ENCODE measurements at regions not wholly inside any gene's neighbourhood (a gene's known extent, or its start where the extent isn't known, plus 50 kb on each side); places are given as distances from the start of the nearest gene placed in this dataset.
A peak's percentile ranks its signal among the peaks of the same experiment; 100 is the strongest.
"Not testable (repeated sequence)": the region's sequence is repeated elsewhere in the genome, so short reads cannot be mapped to it uniquely, and the experiment has no call there.

DNA sequence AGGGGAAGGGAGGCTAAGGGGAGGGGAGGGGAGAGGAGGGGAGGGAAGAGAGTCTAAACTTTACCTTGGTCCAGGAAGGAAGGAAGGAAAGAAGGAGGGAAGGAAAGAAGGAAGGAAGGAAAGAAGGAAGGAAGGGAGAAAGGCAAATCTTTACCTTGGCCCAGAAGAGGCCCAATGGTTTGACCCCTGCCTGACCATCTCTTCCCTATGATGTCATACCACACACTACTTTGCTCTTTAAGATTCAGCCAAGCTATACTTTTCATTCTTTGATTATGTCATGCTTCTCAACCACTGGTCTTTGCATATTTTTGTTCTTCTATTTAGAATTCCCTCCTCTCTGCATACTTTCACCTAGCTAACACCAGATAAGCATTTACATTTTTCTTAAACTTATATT lies 1077.5 kb downstream of the PCDH9 start:
- Histone ChIP-seq H3K27me3 (no peaks in the 10 kb centered on the region), H3K9me3 (no peaks in the 10 kb centered on the region), H3K36me3 (no peaks in the 10 kb centered on the region), H3K27ac (no peak overlapping the region), H3K4me3 (no peak overlapping the region), H3K4me1 (no peaks in the 10 kb centered on the region)
- intact Hi-C loops (cut with DNase I): no loop called here
- DNase-seq: no peak
- TF ChIP-seq, protein P1, sequence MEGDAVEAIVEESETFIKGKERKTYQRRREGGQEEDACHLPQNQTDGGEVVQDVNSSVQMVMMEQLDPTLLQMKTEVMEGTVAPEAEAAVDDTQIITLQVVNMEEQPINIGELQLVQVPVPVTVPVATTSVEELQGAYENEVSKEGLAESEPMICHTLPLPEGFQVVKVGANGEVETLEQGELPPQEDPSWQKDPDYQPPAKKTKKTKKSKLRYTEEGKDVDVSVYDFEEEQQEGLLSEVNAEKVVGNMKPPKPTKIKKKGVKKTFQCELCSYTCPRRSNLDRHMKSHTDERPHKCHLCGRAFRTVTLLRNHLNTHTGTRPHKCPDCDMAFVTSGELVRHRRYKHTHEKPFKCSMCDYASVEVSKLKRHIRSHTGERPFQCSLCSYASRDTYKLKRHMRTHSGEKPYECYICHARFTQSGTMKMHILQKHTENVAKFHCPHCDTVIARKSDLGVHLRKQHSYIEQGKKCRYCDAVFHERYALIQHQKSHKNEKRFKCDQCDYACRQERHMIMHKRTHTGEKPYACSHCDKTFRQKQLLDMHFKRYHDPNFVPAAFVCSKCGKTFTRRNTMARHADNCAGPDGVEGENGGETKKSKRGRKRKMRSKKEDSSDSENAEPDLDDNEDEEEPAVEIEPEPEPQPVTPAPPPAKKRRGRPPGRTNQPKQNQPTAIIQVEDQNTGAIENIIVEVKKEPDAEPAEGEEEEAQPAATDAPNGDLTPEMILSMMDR (IDR thresholded peaks at IDR 0.05): no peak
- no peak for FAIRE-seq
- ATAC-seq: no peak

DNA sequence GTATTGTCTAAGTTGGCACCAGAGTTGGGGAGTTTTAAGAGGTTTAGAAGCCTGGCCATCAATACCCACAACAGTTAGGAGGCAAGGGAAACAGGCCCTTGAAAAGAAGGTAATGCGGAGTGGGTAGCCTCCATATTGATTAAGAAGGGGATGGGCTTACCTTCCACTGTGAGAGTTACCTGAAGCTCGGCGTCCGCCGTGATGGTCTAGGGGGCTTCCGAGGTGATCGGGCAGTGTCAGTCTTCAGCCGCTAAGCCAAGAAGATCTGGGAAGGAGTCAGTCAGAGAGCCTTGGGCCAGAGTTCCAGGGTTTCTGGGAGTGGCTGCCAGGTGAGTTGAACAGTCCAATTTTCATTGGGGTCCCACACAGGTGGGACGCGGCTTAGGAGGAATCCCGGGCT lies 1085.8 kb downstream of the PCDH9 start:
- not testable (repeated sequence) for H3K27ac ChIP-seq

DNA sequence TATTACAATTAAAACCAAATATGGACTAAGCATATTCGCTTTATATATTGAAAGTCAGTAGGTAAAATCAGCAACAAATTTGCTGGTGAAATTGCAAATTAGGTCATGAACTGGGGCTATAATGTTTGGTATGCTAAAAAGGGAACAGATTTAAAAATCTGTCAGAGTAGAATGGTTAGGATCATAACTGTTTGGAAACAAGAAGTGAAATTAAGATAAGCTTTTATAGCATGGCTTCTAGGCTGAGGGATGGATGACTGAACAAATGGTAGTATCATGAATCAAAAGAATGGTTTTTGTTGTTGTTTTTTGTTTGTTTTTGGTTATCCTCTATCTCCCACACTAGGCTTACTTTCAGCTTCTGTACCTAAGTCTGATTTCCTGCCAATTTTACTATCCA lies 1090.4 kb downstream of the PCDH9 start:
- DNase-seq (no peak), ATAC-seq (no peak), FAIRE-seq (no peak)
- no peaks in the 10 kb centered on the region for H3K36me3 ChIP-seq
- whole genome bisulfite sequencing, 2 donors: 29 to 40% methylated on average over 1 of the region's 1 CpG
- TF ChIP-seq, protein P1 (IDR thresholded peaks at IDR 0.05): no peak
- no peak overlapping the region for H3K4me3 ChIP-seq
- H3K9me3 ChIP-seq: no peaks in the 10 kb centered on the region
- no peaks in the 10 kb centered on the region for H3K27me3 ChIP-seq
- intact Hi-C loops (cut with DNase I): no loop called here
- H3K4me1 ChIP-seq: peaks cover 0 to 7% (median 0%) of the 10 kb centered on the region in 3 donors
- H3K27ac ChIP-seq: no peak overlapping the region

More for the DNA sequence above, 1085.8 kb downstream of the PCDH9 start:
- FAIRE-seq; ATAC-seq; H3K9me3 ChIP-seq; H3K27me3 ChIP-seq; intact Hi-C loops (cut with DNase I); H3K36me3 ChIP-seq; H3K4me3 ChIP-seq; DNase-seq; H3K4me1 ChIP-seq: not testable (repeated sequence)
- 90 to 96% methylated on average over 7 to 11 of the region's 11 CpGs for WGBS, 2 donors

DNA sequence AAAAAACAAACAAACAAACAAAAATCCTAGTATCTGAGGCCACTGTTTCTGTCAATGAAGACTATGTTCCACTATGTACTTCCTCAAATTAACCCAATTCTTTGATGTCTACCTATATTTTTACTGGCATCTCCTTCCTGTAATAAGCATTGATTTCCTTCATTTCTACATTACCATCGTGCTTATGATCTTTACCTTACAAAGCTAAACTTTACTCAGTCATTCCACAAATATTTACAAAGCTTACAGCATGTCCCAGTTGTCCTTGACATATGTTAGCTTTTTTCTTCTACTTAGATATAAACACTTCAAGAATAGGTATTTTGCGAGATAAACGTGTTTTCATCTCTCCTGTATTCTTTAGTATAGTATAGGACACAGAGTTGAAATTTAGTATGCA lies 1090.9 kb downstream of the PCDH9 start:
- FAIRE-seq (no peak), DNase-seq (no peak), ATAC-seq (peak in 1 of 4 donors; percentile 54)
- Histone ChIP-seq H3K36me3 (no peaks in the 10 kb centered on the region), H3K4me3 (no peak overlapping the region), H3K27ac (no peak overlapping the region), H3K27me3 (no peaks in the 10 kb centered on the region), H3K9me3 (no peaks in the 10 kb centered on the region), H3K4me1 (peaks cover 0 to 7% (median 0%) of the 10 kb centered on the region in 3 donors)
- intact Hi-C loops (cut with DNase I): no loop called here
- 14% methylated on average over 3 of the region's 3 CpGs for WGBS, 2 donors
- TF ChIP-seq, protein P1 (IDR thresholded peaks at IDR 0.05): no peak

DNA sequence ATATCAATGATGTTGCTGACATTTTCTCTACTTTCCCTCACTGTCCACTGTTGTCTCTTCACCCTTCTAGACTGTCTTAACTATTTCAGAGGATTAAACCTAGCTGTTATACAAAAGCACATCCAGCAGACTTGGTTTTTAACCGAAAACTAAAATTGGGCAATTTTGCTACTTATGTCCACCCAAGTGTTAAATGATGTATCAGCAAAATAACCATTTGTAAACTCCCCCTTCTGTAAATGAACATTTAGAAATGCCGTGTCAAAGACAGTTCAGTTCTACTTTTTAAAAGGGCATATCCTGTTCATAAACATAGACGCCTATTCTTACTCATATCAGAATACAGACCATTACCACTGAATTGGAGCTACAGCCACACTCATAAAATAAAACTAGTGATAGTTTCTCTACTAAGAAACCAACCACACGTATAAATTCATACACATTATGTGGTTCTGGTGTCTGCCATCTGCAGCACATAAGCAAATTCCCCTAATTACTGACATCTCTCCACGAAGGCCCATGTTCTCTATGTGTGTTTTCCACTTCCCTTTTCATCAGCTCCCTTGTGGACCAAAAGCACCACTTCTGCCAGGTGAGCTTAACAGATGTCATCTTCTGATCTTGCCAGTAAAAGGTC lies 1091.8 kb downstream of the PCDH9 start:
- no peak overlapping the region for H3K27ac ChIP-seq
- intact Hi-C loops (cut with DNase I): no loop called here
- H3K9me3 ChIP-seq: no peaks in the 10 kb centered on the region
- ATAC-seq: no peak
- H3K4me1 ChIP-seq: peaks cover 0 to 7% (median 0%) of the 10 kb centered on the region in 3 donors
- no peaks in the 10 kb centered on the region for H3K27me3 ChIP-seq
- no peak overlapping the region for H3K4me3 ChIP-seq
- TF ChIP-seq, protein P1 (IDR thresholded peaks at IDR 0.05): no peak
- no peak for FAIRE-seq
- H3K36me3 ChIP-seq: no peaks in the 10 kb centered on the region
- 72 to 85% methylated on average over 5 of the region's 5 CpGs for WGBS, 2 donors
- DNase-seq: no peak

Measured in pancreas (tissue), 10 donors.